ENCODE measurements at regions not wholly inside any gene's neighbourhood (a gene's known extent, or its start where the extent isn't known, plus 50 kb on each side); places are given as distances from the start of the nearest gene placed in this dataset.

DNA sequence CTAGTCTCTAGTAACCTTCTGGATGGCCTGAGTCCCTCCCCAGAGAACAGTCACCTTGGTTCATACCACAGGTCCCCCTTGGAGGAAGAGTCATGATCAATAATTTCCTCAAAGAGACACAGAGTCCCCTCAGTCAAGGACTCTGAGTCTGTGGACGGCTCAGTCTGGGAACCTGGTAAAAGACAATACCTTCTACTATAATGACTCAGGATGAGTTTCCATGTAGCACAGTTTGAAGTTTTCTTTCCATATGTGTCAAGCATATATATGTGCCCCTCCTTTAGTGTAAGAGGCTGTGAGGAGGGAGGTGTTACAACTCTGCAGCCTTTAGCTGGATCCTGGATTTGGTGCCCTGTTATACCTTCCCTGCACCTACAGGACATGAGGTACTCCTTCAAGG lies 54.4 kb upstream of the TSKU start:
- ChIA-PET CTCF (no interaction called here), POLR2A (no interaction called here)
- intact Hi-C loops (cut with micrococcal nuclease) = no loop called here
- Mint-ChIP-seq H3K4me3 (no peak overlapping the region), H3K27me3 (peaks cover 30% of the 10 kb centered on the region), H3K9me3 (no peaks in the 10 kb centered on the region), H3K27ac (no peak overlapping the region), H3K36me3 (ENCODE audit: low read depth) (no peaks in the 10 kb centered on the region), H3K4me1 (no peaks in the 10 kb centered on the region)
- no peak for DNase-seq
- no peak for ATAC-seq (ENCODE audit: low read depth)
- TF ChIP-seq, protein P1, sequence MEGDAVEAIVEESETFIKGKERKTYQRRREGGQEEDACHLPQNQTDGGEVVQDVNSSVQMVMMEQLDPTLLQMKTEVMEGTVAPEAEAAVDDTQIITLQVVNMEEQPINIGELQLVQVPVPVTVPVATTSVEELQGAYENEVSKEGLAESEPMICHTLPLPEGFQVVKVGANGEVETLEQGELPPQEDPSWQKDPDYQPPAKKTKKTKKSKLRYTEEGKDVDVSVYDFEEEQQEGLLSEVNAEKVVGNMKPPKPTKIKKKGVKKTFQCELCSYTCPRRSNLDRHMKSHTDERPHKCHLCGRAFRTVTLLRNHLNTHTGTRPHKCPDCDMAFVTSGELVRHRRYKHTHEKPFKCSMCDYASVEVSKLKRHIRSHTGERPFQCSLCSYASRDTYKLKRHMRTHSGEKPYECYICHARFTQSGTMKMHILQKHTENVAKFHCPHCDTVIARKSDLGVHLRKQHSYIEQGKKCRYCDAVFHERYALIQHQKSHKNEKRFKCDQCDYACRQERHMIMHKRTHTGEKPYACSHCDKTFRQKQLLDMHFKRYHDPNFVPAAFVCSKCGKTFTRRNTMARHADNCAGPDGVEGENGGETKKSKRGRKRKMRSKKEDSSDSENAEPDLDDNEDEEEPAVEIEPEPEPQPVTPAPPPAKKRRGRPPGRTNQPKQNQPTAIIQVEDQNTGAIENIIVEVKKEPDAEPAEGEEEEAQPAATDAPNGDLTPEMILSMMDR (IDR thresholded peaks at IDR 0.05) = no peak

DNA sequence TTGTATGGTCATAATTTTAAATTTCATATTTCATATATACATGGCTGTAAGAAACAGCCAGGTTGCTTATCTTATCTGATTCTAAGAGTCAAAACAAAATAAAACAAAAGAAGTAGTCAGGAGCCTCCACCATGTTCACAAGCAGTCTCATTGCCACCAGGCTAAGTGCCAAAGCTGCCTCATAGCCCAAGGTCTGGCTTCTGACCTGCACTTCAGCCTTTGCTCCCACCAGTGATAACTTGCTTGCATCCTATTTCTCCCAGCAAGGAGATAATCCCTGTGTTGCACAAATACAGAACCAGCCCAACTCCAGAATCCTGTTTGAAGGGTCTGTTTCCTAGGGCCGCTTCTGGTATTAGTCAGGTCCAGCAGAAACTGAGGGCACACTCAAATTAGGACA lies 53.9 kb upstream of the TSKU start:
- intact Hi-C loops (cut with micrococcal nuclease) = no loop called here

DNA sequence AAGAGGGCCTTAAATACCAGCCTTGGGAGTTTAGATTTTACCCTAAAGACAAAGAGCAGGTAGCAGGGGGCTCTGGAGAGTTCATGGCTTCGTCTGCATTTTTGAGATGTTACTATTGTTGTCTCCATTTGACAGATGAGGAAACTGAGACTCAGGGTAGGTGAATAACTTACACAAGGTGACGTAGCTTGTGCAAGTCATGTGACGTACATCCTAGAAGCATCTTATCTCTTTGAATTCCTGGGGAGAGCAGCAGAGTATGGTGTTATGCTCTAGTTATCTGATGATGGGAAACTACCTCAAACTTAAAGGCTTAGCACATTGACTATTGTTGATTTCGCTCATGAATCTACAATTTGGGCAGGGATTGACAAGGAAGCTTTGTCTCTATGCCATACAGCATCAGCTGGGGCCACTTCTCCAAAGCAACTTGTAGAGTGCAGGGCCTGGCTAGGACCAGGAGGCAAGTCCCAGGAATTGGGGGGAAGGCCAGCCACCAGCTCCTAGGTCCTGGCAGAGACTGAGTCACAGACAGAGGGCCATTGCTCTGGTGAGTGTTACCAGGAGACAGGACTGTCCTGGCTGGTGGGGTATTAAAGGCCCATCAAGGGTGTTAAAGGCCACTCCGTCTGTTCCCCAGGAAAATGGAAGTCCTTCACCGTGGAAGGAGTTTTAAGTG lies 52.1 kb upstream of the TSKU start:
- DNase-seq = no peak
- Mint-ChIP-seq H3K9me3 (no peaks in the 10 kb centered on the region), H3K36me3 (ENCODE audit: low read depth) (no peaks in the 10 kb centered on the region), H3K4me1 (no peaks in the 10 kb centered on the region), H3K27me3 (peaks cover 14% of the 10 kb centered on the region), H3K27ac (no peak overlapping the region), H3K4me3 (no peak overlapping the region)
- ATAC-seq (ENCODE audit: low read depth) = no peak
- TF ChIP-seq, protein P1 (IDR thresholded peaks at IDR 0.05) = no peak
- CTCF ChIA-PET = interaction anchor here (0.6 to 1.5 kb wide), 2 partner anchors 13 to 360 kb away, joined by 3 read pairs; no protein-coding TSS in a partner anchor
- POLR2A ChIA-PET = no interaction called here
- intact Hi-C loops (cut with micrococcal nuclease) = loop anchor here (5.0 kb wide), 1 partner anchor 886 kb away; no protein-coding TSS in a partner anchor

More for the DNA sequence above, 53.9 kb upstream of the TSKU start:
- CTCF ChIA-PET = no interaction called here
- no peak overlapping the region for H3K27ac Mint-ChIP-seq
- TF ChIP-seq, protein P1 (IDR thresholded peaks at IDR 0.05) = no peak
- H3K4me1 Mint-ChIP-seq = no peaks in the 10 kb centered on the region
- no peaks in the 10 kb centered on the region for H3K36me3 Mint-ChIP-seq (ENCODE audit: low read depth)
- POLR2A ChIA-PET = no interaction called here
- H3K27me3 Mint-ChIP-seq = peaks cover 25% of the 10 kb centered on the region
- DNase-seq = no peak
- no peaks in the 10 kb centered on the region for H3K9me3 Mint-ChIP-seq
- no peak for ATAC-seq (ENCODE audit: low read depth)
- no peak overlapping the region for H3K4me3 Mint-ChIP-seq

DNA sequence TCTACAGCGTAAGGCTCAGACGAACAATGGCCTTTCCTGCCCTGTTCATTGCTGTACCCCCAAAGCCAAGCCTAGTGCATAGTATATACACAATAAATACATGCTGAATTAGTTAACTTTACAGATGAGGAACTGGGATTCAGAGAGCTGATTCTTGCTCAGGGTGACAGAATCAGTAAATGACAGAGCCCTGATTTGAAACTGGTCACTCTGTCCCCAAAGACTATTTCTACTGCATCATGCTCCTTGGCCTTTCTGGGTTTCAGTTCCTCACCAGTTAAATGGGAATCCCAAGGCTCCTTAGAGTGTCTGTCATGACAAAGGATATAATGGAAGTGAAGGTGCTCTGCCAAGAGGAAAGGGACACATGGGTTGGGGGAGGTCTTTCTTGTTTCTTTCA lies 50.5 kb upstream of the TSKU start:
- ATAC-seq (ENCODE audit: low read depth) = no peak
- no peak for DNase-seq
- ChIA-PET POLR2A (no interaction called here), CTCF (interaction anchor here (2.7 kb wide), 1 partner anchor 359 kb away, joined by 11 read pairs; no protein-coding TSS in a partner anchor)
- Mint-ChIP-seq H3K9me3 (no peaks in the 10 kb centered on the region), H3K27me3 (peaks cover 6% of the 10 kb centered on the region), H3K4me1 (no peaks in the 10 kb centered on the region), H3K36me3 (ENCODE audit: low read depth) (no peaks in the 10 kb centered on the region), H3K27ac (no peak overlapping the region), H3K4me3 (no peak overlapping the region)
- TF ChIP-seq, protein P1 (IDR thresholded peaks at IDR 0.05) = no peak
- intact Hi-C loops (cut with micrococcal nuclease) = loop anchor here (5.0 kb wide), 1 partner anchor 885 kb away; no protein-coding TSS in a partner anchor

Measured in activated B cell treated with CpG ODN at 0.5 μM for 24 hours (primary cell).